IMR-90 (cell line): ENCODE measurements at regions not wholly inside any gene's neighbourhood (a gene's known extent, or its start where the extent isn't known, plus 50 kb on each side); places are given as distances from the start of the nearest gene placed in this dataset.

Source experiments
- ATAC-seq: fragments of 200-7000 bp; cut with Tn5 transposase; 2 replicates; pipeline ENCODE4 v1.9.1; 2020; ENCODE audit warnings: low read depth, mild to moderate bottlenecking, moderate library complexity
- BruUV-seq: library from RNA; stranded (reverse); fragments of 400-500 nt; replicated peaks from 2 replicates; lab custom pipeline; 2021; lab: Mats Ljungman, UMichigan
- CTCF ChIA-PET: fragments of 300-600 bp; formaldehyde crosslinking; extraction: SDS; loops from one replicate; lab custom pipeline; 2021; ENCODE audit warnings: antibody characterized with exemption; lab: Yijun Ruan, JAX
- POLR2A ChIA-PET: fragments of 300-600 bp; sonication (Branson Sonifier 250); formaldehyde crosslinking; loops from one replicate; lab custom pipeline; 2022; ENCODE audit warnings: antibody characterized with exemption; ENCODE audit not compliant: unreplicated experiment; lab: Charles Lee
- DNase-seq: peaks from one replicate; pipeline ENCODE4 v3.0.0; 2013
- H2AFZ ChIP-seq: replicated peaks from 2 replicates; pipeline ENCODE3; 2013; ENCODE audit warnings: low read length, mild to moderate bottlenecking; ENCODE audit not compliant: poor library complexity
- H2AK5ac ChIP-seq: 2 replicates; pipeline ENCODE4 v1.6.1; 2013; ENCODE audit warnings: low read depth, low read length, inconsistent platforms
- H2AK9ac ChIP-seq: replicated peaks from 2 replicates; pipeline ENCODE3; 2013; ENCODE audit warnings: mild to moderate bottlenecking, low read depth, low read length, moderate library complexity; ENCODE audit not compliant: poor library complexity
- H2BK120ac ChIP-seq: 2 replicates; pipeline ENCODE4 v1.6.1; 2013; ENCODE audit warnings: low read depth, low read length, inconsistent platforms
- H2BK15ac ChIP-seq: 3 replicates; pipeline ENCODE4 v1.6.1; 2013; ENCODE audit warnings: low read depth, low read length, inconsistent platforms
- H2BK20ac ChIP-seq: 2 replicates; pipeline ENCODE4 v1.6.1; 2013; ENCODE audit warnings: low read depth, mild to moderate bottlenecking, inconsistent platforms, low read length, moderate library complexity
- H2BK5ac ChIP-seq: 2 replicates; pipeline ENCODE4 v1.6.1; 2013; ENCODE audit warnings: mild to moderate bottlenecking, low read depth, low read length, inconsistent platforms; ENCODE audit not compliant: poor library complexity, severe bottlenecking
- H3K14ac ChIP-seq: replicated peaks from 2 replicates; pipeline ENCODE4 v1.6.1; 2013; ENCODE audit warnings: low read depth, low read length, inconsistent platforms
- H3K18ac ChIP-seq: 2 replicates; pipeline ENCODE4 v1.6.1; 2013; ENCODE audit warnings: low read depth, low read length, control low read depth
- H3K23ac ChIP-seq: 2 replicates; pipeline ENCODE4 v1.6.1; 2013; ENCODE audit warnings: low read depth, low read length, inconsistent platforms
- H3K27ac ChIP-seq: 2 replicates; pipeline ENCODE4 v1.5.1; 2013; ENCODE audit warnings: mild to moderate bottlenecking, control low read depth, low read length; ENCODE audit not compliant: insufficient read depth
- H3K27me3 ChIP-seq: 2 replicates; pipeline ENCODE4 v1.6.1; 2013; ENCODE audit warnings: low read length; ENCODE audit not compliant: control insufficient read depth, insufficient read depth
- H3K36me3 ChIP-seq: 2 replicates; pipeline ENCODE4 v1.6.1; 2013; ENCODE audit warnings: low read length, mixed read lengths; ENCODE audit not compliant: control insufficient read depth, insufficient read depth
- H3K4ac ChIP-seq: 2 replicates; pipeline ENCODE4 v1.6.1; 2013; ENCODE audit warnings: low read depth, low read length, inconsistent platforms
- H3K4me1 ChIP-seq: 2 replicates; pipeline ENCODE4 v1.6.1; 2013; ENCODE audit warnings: low read length, mixed read lengths; ENCODE audit not compliant: control insufficient read depth, insufficient read depth
- H3K4me2 ChIP-seq: 2 replicates; pipeline ENCODE4 v1.6.1; 2013; ENCODE audit warnings: low read depth, mild to moderate bottlenecking, control low read depth, low read length, moderate library complexity
- H3K4me3 ChIP-seq: 2 replicates; pipeline ENCODE4 v1.5.1; 2013; ENCODE audit warnings: low read depth, mild to moderate bottlenecking, control low read depth, low read length, moderate library complexity; ENCODE audit not compliant: insufficient read depth
- H3K56ac ChIP-seq: 2 replicates; pipeline ENCODE4 v1.6.1; 2013; ENCODE audit warnings: low read length, inconsistent platforms; ENCODE audit not compliant: insufficient read depth; ENCODE audit errors: extremely low read depth
- H3K79me1 ChIP-seq, 2 experiments: 2 replicates each; pipeline ENCODE4 v1.6.1; 2013; ENCODE audit warnings: low read length in 2 of 2, inconsistent platforms in 1 of 2, low read depth in 1 of 2
- H3K9ac ChIP-seq: 2 replicates; pipeline ENCODE4 v1.6.1; 2013; ENCODE audit warnings: low read depth, low read length, control low read depth
- H3K9me1 ChIP-seq: 2 replicates; pipeline ENCODE4 v1.6.1; 2013; ENCODE audit warnings: low read length, inconsistent platforms; ENCODE audit not compliant: insufficient read depth
- H3K9me3 ChIP-seq: 2 replicates; pipeline ENCODE4 v1.6.1; 2013; ENCODE audit warnings: low read length; ENCODE audit not compliant: control insufficient read depth, insufficient read depth
- H4K20me1 ChIP-seq: 2 replicates; pipeline ENCODE4 v1.6.1; 2013; ENCODE audit warnings: low read length, inconsistent platforms; ENCODE audit not compliant: insufficient read depth
- H4K5ac ChIP-seq: 2 replicates; pipeline ENCODE4 v1.6.1; 2013; ENCODE audit warnings: mild to moderate bottlenecking, low read depth, low read length, control low read depth
- H4K8ac ChIP-seq, 2 experiments: 2 replicates each; pipeline ENCODE4 v1.6.1; 2013; ENCODE audit warnings: low read depth in 2 of 2, low read length in 2 of 2, control low read depth in 1 of 2, inconsistent platforms in 1 of 2
- H4K91ac ChIP-seq: 2 replicates; pipeline ENCODE4 v1.6.1; 2013; ENCODE audit warnings: low read depth, low read length, inconsistent platforms; ENCODE audit not compliant: insufficient read depth
- BHLHE40 ChIP-seq: fragments of 150-350 bp; IDR thresholded peaks from 2 replicates; pipeline ENCODE4 v1.6.1; 2016; ENCODE audit warnings: mild to moderate bottlenecking, low read depth, low read length
- CEBPB ChIP-seq: IDR thresholded peaks from 2 replicates; pipeline ENCODE4 v1.6.1; 2012; ENCODE audit warnings: low read depth, low read length, improper control_type of control experiment
- CHD1 ChIP-seq: IDR thresholded peaks from 2 replicates; pipeline ENCODE4 v1.6.1; 2012; ENCODE audit warnings: low read depth, low read length, improper control_type of control experiment
- CTCF ChIP-seq: conservative IDR thresholded peaks from 2 replicates; pipeline ENCODE4 v1.5.1; 2012; ENCODE audit warnings: mild to moderate bottlenecking, low read depth, low read length, improper control_type of control experiment
- ELK1 ChIP-seq: fragments of 150-350 bp; IDR thresholded peaks from 2 replicates; pipeline ENCODE4 v1.6.1; 2016; ENCODE audit warnings: low read depth, mild to moderate bottlenecking, low read length, moderate library complexity, borderline replicate concordance
- FOS ChIP-seq: fragments of 150-350 bp; IDR thresholded peaks from 2 replicates; pipeline ENCODE4 v1.6.1; 2016; ENCODE audit warnings: low read depth, low read length
- MAFK ChIP-seq: IDR thresholded peaks from 2 replicates; pipeline ENCODE4 v1.6.1; 2012; ENCODE audit warnings: low read depth, low read length, improper control_type of control experiment
- MAZ ChIP-seq: IDR thresholded peaks from 2 replicates; pipeline ENCODE4 v1.6.1; 2012; ENCODE audit warnings: low read depth, mild to moderate bottlenecking, low read length, improper control_type of control experiment, moderate library complexity, borderline replicate concordance
- MXI1 ChIP-seq: IDR thresholded peaks from 2 replicates; pipeline ENCODE4 v1.6.1; 2012; ENCODE audit warnings: low read depth, mild to moderate bottlenecking, low read length, moderate library complexity, borderline replicate concordance
- NFE2L2 ChIP-seq: fragments of 150-350 bp; IDR thresholded peaks from 2 replicates; pipeline ENCODE4 v1.6.1; 2016; ENCODE audit warnings: low read depth, mild to moderate bottlenecking, low read length
- POLR2A ChIP-seq: IDR thresholded peaks from 2 replicates; pipeline ENCODE4 v1.6.1; 2012; ENCODE audit warnings: mild to moderate bottlenecking, low read depth, low read length
- RAD21 ChIP-seq: IDR thresholded peaks from 2 replicates; pipeline ENCODE4 v1.6.1; 2012; ENCODE audit warnings: low read length, improper control_type of control experiment
- RCOR1 ChIP-seq: IDR thresholded peaks from 2 replicates; pipeline ENCODE4 v1.6.1; 2012; ENCODE audit warnings: mild to moderate bottlenecking, low read length, improper control_type of control experiment; ENCODE audit not compliant: insufficient replicate concordance
- RFX5 ChIP-seq: IDR thresholded peaks from 2 replicates; pipeline ENCODE4 v1.8.0; 2012; ENCODE audit warnings: low read depth, mild to moderate bottlenecking, low read length, moderate library complexity
- SMC3 ChIP-seq: fragments of 150-350 bp; IDR thresholded peaks from 2 replicates; pipeline ENCODE4 v1.6.1; 2016; ENCODE audit warnings: low read depth, mild to moderate bottlenecking, antibody characterized with exemption, low read length, moderate library complexity
- USF2 ChIP-seq: fragments of 150-350 bp; IDR thresholded peaks from 2 replicates; pipeline ENCODE4 v1.6.1; 2017; ENCODE audit warnings: mild to moderate bottlenecking, antibody characterized with exemption, low read length, low read depth
- WGBS, 2 experiments: methylation state at CpG; one replicate each; pipeline versions ENCODE4 v1.1.5 to v1.1.7; 2013; ENCODE audit warnings: missing lambda C conversion rate in 2 of 2; ENCODE audit not compliant: insufficient read length in 1 of 2; ENCODE audit errors: extremely low coverage in 2 of 2; 5-methylcytosine and 5-hydroxymethylcytosine counted together
- dilution Hi-C: fragments of 300-500 bp; cut with HindIII; formaldehyde crosslinking; loops from one replicate; pipeline ENCODE4 v1.14.3; 2018; ENCODE audit warnings: low sequenced_read_pairs; ENCODE audit not compliant: unreplicated experiment
- in situ Hi-C: fragments of 300-500 bp; cut with MboI; formaldehyde crosslinking; loops from 3 replicates; pipeline ENCODE4 v1.14.3; 2019; ENCODE audit warnings: low sequenced_read_pairs, inconsistent platforms, mixed read lengths
- intact Hi-C: fragments of 100-400 bp; cut with micrococcal nuclease; formaldehyde crosslinking; loops from 2 replicates; pipeline ENCODE4 v1.10.0; 2022

GRCh38 chr3:127093312-127093711 lies 99.6 kb upstream of the PRR23E start:
- in situ Hi-C loops (no loop called here), intact Hi-C loops (no loop called here), dilution Hi-C loops (no loop called here)
- no peak for ATAC-seq
- TF ChIP-seq RCOR1 (no peak), CEBPB (no peak), POLR2A (no peak), FOS (no peak), MXI1 (no peak), CTCF (no peak), USF2 (no peak), RFX5 (no peak), MAZ (no peak), CHD1 (no peak), ELK1 (no peak), SMC3 (no peak), RAD21 (no peak), NFE2L2 (no peak), BHLHE40 (no peak), MAFK (no peak)
- ChIA-PET POLR2A (no interaction called here), CTCF (no interaction called here)
- H2BK15ac ChIP-seq, result no peak overlapping the region
- H4K5ac ChIP-seq, result no peak overlapping the region
- H3K14ac ChIP-seq, result no peak overlapping the region
- H2AK5ac ChIP-seq, result no peak overlapping the region
- no peak overlapping the region for H2BK120ac ChIP-seq
- 81% methylated on average over 3 of the region's 9 CpGs; no CpG with 5 or more reads in 1 of the 2 experiments for WGBS, 2 experiments
- H3K4me2 ChIP-seq, result no peak overlapping the region
- no peaks in the 10 kb centered on the region for H3K79me1 ChIP-seq
- peaks cover 32% of the 10 kb centered on the region for H3K27me3 ChIP-seq
- no peaks in the 10 kb centered on the region for H3K4me1 ChIP-seq
- no peak overlapping the region for H3K56ac ChIP-seq
- no peak overlapping the region for H3K4ac ChIP-seq
- H3K9me1 ChIP-seq, result no peaks in the 10 kb centered on the region
- no peaks in the 10 kb centered on the region for H3K9me3 ChIP-seq
- no peak overlapping the region for H2BK20ac ChIP-seq
- no peak overlapping the region for H2AFZ ChIP-seq
- no peak overlapping the region for H3K4me3 ChIP-seq
- no peak overlapping the region for H2AK9ac ChIP-seq
- no peaks in the 10 kb centered on the region for H3K36me3 ChIP-seq
- no peak overlapping the region for H3K9ac ChIP-seq
- DNase-seq, result no peak
- H4K8ac ChIP-seq, result no peak overlapping the region
- no peak overlapping the region for H2BK5ac ChIP-seq
- H3K27ac ChIP-seq, result no peak overlapping the region
- no peak overlapping the region for H4K91ac ChIP-seq
- no peak overlapping the region for H3K18ac ChIP-seq
- H4K20me1 ChIP-seq, result no peaks in the 10 kb centered on the region
- no TSS peak for BruUV-seq
- H3K23ac ChIP-seq, result no peak overlapping the region
